ENCODE measurements at regions not wholly inside any gene's neighbourhood (a gene's known extent, or its start where the extent isn't known, plus 50 kb on each side); places are given as distances from the start of the nearest gene placed in this dataset.
"Not testable (repeated sequence)": the region's sequence is repeated elsewhere in the genome, so short reads cannot be mapped to it uniquely, and the experiment has no call there.

DNA sequence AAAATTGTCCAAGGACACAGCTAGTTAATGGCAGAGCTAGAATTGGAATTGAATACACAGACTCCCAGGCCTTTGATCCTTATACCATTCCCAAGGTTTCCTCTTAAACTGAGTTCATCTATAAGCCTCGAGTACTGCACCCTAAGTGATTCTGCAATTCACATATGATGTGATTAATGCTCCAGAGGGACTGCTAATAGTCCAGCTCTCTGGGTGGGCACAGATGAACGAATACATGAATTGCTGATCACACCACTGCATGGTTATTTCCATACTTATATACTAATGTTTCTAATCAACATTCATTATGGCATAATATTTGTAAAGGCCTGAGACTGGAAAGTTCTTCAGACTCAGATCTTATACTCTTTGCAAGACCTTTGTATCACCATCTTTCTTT is 101.8 kb downstream of the NUFIP1 start:
- no peak for DNase-seq (ENCODE audit: extremely low read depth in 1 of 2, low read depth in 1 of 2)

DNA sequence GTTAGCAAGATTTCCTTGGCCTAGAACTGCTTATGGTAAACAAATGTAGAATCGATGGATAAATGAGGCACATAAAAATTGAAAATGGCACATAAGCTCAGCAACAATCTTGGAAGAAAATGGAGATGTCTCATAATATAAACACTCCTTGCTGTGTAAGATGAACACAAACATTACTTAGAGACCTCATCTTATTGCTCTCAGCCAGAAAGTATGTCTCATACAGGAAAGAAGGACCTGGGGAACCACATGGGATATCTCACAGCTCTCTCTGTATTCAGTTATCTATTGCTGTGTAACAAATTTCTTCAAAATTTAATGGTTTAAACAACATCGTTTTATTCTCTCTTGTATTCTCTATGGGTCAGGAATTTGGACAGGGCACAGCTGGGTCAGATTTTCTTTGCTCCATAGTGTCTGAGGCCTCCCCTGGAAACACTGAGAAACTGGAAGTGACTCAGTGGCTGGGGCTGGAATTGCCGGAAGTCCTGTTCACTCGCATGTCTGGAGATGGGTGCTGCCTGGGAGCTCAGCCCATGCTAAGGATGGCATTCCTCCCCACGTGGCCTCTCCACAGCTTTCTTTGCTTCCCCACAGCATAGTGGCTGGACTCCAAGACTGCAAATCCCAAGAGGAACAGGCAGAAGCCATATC is 105.1 kb downstream of the NUFIP1 start:
- no peak for DNase-seq (ENCODE audit: extremely low read depth in 1 of 2, low read depth in 1 of 2)

DNA sequence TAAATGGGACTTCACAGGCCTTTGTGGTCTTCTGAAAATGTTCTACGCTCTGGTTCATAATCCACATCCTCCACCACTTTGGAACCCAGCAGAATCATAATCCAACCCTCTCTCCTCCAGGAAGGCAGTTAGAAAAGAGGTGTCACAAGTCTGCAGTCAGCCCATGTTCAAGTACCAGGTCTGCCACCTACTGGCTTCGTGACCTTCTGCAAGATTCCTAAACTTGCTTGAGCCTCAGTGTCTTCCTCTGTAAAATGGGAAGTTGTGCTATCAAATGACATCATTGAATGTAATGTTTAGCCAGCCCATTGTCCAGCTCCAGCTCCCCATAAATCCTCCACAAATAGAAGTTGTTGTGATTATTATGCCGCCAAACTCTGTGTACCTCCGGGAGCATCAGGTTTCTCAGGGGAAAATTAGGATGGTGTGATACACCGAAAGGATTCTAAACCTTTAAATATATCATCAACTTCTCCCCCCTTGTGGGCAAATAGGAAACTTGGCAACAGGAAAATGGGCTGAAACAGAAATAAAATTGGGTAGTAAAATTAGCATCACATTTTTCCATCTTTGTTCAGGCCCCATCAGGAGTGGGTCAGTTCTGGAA is 109.7 kb downstream of the NUFIP1 start:
- no peak for DNase-seq (ENCODE audit: extremely low read depth in 1 of 2, low read depth in 1 of 2)

DNA sequence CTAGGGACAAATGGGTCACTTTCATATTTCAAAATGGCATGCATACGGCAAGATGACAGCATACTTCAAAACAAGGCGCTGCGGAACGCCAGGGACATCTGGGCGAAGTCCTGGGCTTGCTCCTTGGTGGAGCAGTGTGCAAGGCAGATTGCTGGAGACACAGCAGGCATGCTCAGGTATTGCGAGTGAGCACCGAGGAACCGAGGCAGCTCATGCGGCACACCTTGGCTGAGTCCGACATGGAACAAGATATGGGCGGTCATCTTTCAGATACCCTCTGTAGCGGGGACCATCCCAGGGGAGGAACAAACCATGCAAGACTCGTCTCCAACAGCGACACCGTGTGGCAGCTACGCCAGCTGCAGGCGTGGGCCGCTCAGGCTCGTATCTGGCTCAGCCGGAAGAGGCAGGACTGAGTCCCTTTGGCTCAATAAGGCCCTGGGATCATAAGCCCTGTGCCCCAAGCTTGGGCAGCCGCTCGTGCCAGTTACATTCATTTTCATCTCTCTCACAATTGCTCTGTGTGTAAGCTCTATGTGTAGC is 112.4 kb downstream of the NUFIP1 start:
- DNase-seq (ENCODE audit: extremely low read depth in 1 of 2, low read depth in 1 of 2): no peak

DNA sequence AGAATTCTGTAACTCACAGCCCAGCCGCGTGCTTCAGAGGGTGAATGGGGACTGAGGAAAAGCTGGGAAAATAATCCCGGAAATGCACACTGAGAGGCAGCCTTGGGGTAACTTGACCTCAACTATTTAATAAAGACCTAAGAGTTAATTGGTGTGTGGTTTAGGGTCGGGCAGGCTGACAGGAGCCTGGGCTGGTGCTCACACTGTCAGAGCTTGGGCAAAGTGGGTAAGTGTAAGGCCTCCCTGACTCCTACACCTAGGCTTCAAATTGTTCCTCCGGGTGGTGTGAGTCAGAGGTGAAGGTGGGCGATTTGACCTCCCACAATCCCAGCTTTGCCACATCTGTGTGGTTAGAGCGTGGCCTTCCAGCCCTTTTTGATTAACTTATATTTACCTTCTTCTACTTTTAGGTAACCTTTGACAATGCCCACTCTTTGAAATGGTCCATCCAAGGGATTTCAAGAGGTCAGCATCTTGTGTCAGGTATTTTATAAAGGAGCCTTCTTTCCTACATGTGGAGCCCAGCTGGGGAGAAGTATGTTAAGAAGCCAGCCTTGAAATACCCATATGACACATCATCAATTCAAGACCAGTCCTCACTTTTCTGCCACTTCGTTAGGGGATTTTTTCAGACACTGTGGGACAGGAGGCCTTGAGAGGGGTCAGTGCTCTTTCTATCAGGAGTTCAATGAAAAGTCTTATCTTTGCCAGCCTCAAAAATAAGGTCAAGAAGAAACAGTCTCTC is 114.2 kb downstream of the NUFIP1 start:
- DNase-seq (ENCODE audit: extremely low read depth in 1 of 2, low read depth in 1 of 2): no peak

DNA sequence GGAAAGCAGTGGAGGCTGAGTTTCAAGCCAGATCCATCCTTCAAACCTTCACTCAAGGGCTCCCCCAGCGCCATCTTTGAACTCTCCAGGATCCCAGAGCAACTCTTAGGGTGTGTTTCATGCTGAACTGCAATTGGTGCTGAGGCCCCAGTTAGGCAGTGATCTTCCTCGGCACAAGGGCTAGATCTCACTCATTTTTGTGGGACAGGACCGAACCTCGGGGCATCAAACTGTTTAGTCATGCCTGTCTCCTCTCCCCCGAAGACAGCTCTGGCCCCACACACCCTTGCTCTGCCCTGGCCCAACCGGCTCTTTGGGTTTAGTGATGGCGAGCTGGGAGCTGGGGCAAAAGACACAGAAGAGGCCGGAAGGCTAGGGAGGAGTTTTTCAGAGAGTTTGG is 115.1 kb downstream of the NUFIP1 start:
- DNase-seq (ENCODE audit: extremely low read depth in 1 of 2, low read depth in 1 of 2): no peak

DNA sequence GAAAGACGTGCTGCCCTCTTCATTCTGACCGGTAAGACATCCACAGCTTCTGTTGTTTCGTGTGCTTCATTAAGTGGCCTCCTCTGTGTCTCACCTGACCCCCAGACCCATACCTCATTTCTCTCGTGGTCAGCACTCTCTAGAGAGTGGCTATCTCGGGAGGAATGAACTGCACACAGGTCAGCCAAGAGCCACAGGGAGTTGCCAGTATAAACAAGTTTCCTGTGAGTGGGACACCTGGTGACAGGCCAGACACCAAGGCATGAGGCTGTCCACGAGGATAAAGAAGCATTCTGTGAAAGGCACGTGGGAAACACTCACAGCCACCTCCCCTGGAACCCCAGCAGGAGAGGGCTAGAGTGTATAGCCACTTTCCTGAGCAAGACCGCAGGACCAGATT is 115.8 kb downstream of the NUFIP1 start:
- no peak for DNase-seq (ENCODE audit: extremely low read depth in 1 of 2, low read depth in 1 of 2)

DNA sequence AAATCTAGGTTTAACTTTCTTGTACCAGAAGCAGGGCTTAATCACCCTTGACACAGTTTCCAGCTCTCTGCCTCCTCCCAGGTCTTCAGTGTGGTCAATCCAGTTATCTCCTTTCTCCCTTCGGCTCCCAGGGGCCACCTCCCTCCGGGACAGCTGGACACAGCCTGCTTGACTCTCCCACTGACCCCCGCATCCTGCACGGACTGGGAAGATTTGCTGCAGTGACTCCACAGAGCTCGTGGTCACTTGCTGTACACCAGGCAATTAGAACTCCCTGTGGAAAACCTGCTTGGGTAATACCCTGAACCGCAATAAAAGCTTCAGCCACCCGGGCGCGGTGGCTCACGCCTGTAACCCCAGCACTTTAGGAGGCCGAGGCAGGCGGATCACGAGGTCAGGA is 116.5 kb downstream of the NUFIP1 start:
- no peak for DNase-seq (ENCODE audit: extremely low read depth in 1 of 2, low read depth in 1 of 2)

DNA sequence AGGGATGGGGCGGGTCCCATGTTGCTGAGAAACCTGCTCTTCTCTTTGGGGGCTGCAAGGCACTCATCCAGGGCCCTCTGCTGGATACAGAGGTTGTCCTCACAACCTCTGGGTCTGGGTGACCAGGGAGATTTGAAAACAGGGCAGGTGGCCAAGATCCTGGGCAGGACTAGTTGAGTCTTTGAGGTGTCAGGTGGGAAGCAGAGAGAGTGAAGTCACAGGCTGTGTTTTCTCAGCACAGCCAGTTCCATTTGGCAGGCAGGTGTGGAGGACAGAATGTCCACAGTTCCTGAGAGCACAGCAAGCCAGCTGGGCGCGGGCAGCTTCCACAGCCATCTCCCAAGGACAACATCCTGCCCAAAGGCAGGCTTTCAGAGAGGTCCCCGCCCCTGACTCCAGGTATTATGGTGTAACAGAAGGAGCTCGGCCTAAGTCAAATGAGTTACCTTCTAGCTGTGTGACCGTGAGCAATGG is 118.8 kb downstream of the NUFIP1 start:
- DNase-seq (ENCODE audit: extremely low read depth in 1 of 2, low read depth in 1 of 2): no peak

DNA sequence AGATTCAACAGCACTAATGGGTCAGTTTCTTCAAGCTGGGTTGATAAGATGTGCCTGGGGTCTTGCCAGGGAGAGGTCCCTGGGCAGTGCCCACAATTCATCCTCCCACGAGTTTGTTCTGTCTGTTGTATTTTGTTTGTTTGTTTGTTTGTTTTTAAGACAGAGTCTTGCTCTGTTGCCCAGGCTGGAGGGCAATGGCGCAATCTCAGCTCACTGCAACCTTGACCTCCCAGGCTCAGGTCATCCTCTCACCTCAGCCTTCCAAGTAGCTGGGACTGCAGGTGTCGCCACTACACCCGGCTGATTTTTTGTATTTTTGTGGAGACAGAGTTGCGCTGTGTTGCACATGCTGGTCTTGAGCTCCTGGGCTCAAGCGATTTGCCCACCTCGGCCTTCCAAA is 120.1 kb downstream of the NUFIP1 start:
- no peak for DNase-seq (ENCODE audit: extremely low read depth in 1 of 2, low read depth in 1 of 2)

DNA sequence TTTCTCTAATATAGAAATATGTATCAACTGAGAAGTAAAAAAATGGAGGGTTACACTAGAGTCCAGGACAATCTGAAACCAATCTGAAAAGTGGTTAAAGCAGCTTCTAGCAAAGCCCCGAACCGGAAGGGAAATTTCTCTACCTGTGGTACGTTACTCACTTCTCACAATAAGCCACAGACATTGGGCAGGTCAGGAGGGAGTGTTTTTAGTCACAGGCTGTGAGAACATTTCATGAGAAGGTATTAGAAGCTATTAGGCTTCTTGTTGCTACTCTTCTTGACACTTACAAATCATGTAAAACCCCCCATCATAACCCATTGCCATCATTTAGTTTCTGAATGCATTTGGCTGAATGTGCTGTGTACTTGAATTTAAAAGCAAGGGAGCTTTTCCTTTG is 120.9 kb downstream of the NUFIP1 start:
- DNase-seq (ENCODE audit: extremely low read depth in 1 of 2, low read depth in 1 of 2): peak in 1 of 2 donors; percentile 4

DNA sequence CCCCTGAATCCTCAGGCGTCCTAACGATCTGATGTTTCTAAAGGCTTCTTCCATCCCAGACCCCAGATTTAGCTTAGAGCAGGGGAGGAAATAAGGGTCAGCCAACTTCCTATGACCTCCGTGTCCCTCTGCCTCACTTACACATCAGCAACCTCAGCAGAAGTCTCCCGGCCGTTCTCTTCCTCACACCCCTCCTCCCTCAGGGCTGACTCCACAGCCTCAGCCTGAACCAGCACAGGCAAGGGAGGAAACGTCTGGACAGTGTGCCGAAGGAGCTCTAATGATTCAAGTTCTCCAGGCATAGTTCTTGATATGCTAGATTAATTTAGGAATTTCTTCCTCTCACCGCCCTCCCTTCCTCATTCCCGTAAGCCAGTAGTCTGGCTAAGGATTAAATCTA is 121.4 kb downstream of the NUFIP1 start:
- DNase-seq (ENCODE audit: extremely low read depth in 1 of 2, low read depth in 1 of 2): no peak

DNA sequence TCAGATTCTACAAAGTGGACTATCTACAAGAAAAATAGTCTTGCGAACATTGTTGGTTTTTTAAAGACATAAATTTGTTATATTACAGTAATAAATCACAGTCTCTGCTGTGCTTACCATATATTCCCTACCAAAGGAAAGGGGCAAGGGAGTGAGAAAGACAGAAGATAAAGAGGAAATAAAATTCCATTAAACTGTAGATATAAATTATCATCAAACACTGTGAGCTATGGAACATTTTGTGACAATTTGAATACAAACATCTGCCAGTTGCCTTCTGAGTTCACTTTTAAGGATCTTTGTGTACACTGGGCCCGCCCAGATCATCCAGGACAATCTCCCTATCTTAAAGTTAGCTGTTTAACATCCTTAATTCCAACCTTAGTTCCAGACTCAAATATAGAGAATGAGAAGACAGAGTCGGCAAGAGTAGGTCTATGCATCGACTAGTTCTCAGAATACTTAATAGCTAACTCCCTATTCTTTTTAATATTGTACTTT is 122.8 kb downstream of the NUFIP1 start:
- no peak for DNase-seq (ENCODE audit: extremely low read depth in 1 of 2, low read depth in 1 of 2)

DNA sequence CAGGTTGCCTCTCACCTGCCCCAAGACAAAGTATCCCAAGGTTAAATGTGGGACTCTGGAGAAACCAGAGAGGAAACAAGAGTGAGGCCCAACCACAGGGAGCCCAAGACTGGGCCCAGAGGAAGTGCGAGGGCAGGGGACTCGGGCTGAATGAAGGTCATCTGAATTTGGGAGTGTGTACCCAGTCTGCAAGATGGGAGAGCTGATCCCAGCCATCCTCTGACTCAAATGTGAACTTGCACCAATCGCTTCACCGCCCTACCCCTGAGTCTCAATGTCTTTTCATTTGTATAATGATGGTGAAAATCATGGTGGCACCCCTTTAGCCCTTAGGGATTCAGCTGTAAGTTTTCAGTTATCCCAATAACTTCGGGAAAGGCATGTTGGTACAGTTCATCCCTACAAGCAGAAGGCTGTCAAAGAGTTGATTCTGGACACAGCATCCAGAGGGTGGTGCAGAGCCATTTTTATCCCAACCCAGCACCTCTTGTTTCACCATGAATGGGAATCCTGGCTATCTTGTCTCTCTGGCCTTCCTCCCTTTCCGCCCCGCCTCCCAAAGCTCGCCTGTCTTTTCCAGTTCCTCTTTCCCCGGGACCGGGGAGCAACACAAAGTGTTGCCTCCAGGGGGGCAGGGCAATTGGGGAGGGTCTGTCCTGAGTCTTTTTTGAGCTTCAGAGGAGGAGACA is 123.4 kb downstream of the NUFIP1 start:
- no peak for DNase-seq (ENCODE audit: extremely low read depth in 1 of 2, low read depth in 1 of 2)

DNA sequence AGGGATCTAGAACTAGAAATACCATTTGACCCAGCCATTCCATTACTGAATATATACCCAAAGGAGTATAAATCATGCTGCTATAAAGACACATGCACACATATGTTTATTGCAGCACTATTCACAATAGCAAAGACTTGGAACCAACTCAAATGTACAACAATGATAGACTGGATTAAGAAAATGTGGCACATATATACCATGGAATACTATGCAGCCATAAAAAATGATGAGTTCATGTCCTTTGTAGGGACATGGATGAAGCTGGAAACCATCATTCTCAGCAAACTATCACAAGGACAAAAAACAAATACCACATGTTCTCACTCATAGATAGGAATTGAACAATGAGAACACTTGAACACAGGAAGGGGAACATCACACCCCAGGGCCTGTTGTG is 125.6 kb downstream of the NUFIP1 start:
- DNase-seq (ENCODE audit: extremely low read depth in 1 of 2, low read depth in 1 of 2): not testable (repeated sequence)

DNA sequence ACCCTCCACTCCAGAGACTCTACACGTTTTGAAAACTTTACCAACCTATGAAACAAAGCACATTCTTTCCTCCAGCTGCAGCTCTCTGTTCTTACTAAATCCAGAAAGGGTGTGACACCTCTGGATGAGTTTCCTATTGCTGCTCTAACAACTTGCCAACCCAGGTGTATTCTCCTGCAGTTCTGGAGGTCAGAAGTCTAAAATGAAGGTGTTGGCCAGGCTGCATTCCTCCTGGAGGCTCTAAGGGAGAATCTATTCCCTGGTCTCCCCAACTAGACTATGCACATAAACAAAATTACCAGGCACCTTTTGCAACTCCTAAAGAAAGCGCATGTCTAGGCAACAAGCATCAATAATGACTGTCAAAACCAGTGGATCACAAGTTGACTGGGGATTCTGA is 128.8 kb downstream of the NUFIP1 start:
- DNase-seq (ENCODE audit: extremely low read depth in 1 of 2, low read depth in 1 of 2): no peak

DNA sequence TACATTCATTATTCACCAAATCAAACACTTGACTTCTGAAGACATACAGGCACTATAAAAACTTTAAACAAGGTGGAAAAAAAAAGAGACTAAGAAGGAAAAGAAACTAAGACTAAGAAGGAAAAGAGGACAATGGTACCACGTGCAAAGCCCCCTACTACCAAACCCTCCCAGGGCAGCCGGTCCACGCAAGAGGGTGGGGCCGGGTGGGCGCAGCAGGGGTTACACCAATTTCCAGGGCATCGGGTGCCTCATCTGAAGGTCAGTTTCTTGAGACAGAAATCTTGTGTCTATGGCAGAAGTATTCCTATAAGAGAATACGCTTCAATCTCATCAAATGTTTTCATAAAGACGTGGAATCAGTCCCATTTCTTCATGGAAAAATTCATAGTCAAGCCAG is 131.5 kb downstream of the NUFIP1 start:
- no peak for DNase-seq (ENCODE audit: extremely low read depth in 1 of 2, low read depth in 1 of 2)

DNA sequence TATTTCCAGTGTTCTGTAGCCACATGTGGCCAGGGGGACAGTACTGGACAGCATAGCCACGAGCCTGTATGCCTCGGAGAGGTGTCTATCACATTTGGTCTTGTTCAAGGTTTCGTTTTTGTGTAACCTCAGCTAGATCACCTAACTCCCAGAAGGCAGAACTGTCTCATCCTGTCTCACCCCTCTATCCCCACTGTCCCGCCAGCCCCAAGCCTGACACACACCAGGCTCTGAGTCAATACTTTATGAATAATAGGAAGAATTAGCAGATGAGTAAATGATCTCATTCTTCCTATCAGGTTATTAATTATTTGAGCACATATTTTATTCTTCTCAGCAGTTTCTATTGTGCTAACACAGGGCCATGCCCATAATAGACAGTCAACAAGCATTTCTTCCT is 132.2 kb downstream of the NUFIP1 start:
- no peak for DNase-seq (ENCODE audit: extremely low read depth in 1 of 2, low read depth in 1 of 2)

DNA sequence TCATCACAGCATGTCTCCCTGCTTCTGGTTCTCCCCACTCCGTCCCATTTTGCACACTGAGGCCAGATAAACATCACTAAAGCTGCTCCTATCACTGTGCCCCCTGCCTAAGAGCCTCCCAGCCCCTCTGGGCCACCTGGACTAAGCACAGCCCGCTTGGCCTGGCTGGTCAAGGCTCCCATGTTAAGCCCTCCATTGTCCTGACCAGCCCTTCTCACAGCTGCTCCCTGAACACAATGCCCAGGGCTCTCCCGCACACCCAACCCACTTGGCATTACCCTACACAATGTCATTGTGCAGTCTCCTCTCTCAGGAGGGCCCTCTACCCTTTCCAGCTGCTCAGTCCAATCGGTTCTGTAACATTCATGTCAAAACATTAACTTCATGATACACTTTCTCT is 133.4 kb downstream of the NUFIP1 start:
- DNase-seq (ENCODE audit: extremely low read depth in 1 of 2, low read depth in 1 of 2): no peak

DNA sequence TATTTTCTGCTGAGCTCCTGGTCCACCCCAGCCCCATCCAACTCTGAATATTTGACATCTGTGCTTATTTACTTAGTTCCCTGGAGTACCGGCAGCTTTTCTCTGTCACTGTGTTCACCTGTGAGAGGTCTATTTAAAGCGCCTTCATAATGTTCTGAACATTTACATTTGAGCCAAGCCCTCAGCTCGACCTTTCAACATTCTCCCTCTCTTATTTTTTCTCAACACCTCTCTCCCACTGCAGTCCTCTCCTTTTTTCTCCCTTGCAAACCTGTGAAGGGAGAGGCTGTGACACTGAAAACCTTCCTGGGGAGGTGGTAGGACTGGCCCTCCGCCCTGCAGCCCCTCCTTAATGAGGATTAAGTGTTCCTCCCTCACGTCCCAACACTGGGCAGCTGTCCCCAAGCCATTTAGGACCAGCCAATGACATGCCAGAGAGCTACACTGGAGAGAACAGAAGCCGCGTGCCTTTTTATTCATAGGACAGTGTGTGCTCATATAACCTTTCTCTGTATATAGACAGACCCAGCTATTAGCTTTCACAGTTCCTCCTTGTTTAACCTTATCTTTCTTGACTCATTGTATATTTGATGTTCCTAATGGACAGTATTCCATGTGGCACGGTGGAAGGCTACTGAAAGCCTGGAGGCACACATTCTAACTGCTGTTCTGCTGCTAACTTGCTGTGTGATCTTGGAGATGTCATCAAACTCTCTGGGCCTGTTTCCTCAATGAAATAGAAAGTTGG is 134.8 kb downstream of the NUFIP1 start:
- DNase-seq (ENCODE audit: extremely low read depth in 1 of 2, low read depth in 1 of 2): no peak
